ENCODE measurements at regions not wholly inside any gene's neighbourhood (a gene's known extent, or its start where the extent isn't known, plus 50 kb on each side); places are given as distances from the start of the nearest gene placed in this dataset.

DNA sequence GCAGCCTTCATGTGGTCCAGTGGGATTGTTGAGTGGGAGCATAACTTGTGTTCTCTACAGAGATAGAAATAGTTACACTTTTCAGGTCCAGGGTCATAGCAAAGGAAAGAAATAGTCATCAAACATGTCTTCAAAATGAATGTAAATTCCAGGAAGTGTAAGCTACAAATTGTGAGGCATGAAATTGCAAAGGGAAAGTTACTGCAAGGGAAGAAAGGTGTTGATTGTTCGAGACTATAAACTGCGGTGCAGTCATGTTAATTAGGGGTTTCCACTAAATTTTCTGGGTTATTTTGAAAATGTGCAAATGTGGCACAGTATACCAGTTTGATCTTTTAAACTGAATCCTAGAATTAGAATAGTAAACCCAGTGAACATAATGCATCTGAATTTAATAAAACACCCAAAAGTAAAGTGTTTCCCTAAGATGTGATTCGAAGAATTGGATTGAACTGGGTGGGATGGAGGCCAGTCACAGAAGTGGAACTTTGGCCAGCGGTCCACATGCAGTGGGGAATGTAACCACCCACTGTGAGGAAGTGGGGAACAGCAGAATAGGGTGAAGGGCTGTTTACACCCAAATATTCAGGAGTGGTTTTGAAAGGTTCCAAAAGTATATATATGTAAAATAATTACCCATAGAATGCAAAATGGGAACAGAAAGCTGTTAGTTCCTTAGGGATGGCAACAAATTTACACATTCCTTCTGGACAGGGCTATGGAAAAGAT is 126.5 kb upstream of the CCDC68 start (continued):
- TF ChIP-seq, protein P1, sequence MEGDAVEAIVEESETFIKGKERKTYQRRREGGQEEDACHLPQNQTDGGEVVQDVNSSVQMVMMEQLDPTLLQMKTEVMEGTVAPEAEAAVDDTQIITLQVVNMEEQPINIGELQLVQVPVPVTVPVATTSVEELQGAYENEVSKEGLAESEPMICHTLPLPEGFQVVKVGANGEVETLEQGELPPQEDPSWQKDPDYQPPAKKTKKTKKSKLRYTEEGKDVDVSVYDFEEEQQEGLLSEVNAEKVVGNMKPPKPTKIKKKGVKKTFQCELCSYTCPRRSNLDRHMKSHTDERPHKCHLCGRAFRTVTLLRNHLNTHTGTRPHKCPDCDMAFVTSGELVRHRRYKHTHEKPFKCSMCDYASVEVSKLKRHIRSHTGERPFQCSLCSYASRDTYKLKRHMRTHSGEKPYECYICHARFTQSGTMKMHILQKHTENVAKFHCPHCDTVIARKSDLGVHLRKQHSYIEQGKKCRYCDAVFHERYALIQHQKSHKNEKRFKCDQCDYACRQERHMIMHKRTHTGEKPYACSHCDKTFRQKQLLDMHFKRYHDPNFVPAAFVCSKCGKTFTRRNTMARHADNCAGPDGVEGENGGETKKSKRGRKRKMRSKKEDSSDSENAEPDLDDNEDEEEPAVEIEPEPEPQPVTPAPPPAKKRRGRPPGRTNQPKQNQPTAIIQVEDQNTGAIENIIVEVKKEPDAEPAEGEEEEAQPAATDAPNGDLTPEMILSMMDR (conservative IDR thresholded peaks at IDR 0.05; ENCODE audit: low read depth in 2 of 2): no peak

- ATAC-seq (no peak), DNase-seq (ENCODE audit: low spot score) (no peak)
- 0 out of 3 replicates have a peak, but pooled peaks cover 2% of the 10 kb centered on the region for H3K4me1 Mint-ChIP-seq
- Histone ChIP-seq H3F3A (replicated peaks; ENCODE audit: low read depth) (no peaks in the 10 kb centered on the region), H3K27ac (ENCODE audit: low read depth) (no peak overlapping the region), H3K4me1 (ENCODE audit: insufficient read depth) (no peaks in the 10 kb centered on the region), H3K4me3 (no peak overlapping the region), H3K4me2 (no peak overlapping the region), H2AFZ (no peak overlapping the region), H3K79me2 (replicated peaks; ENCODE audit: insufficient read depth) (no peaks in the 10 kb centered on the region), H4K20me1 (replicated peaks; ENCODE audit: insufficient read depth) (no peaks in the 10 kb centered on the region), H3K36me3 (ENCODE audit: insufficient read depth) (no peaks in the 10 kb centered on the region), H3K27me3 (ENCODE audit: insufficient read depth) (no peaks in the 10 kb centered on the region), H3K9me2 (ENCODE audit: insufficient read depth) (peaks cover 5% of the 10 kb centered on the region; the same call in 1 of the 2 replicates)
- H3K4me3 Mint-ChIP-seq: no peak overlapping the region
- no peaks in the 10 kb centered on the region for H3K27me3 Mint-ChIP-seq (ENCODE audit: insufficient read depth, low read depth, poor library complexity)
- no peak overlapping the region for H3K27ac Mint-ChIP-seq
- H3K36me3 Mint-ChIP-seq (ENCODE audit: low read depth): no peaks in the 10 kb centered on the region
- H3K9me3 Mint-ChIP-seq: no peaks in the 10 kb centered on the region
- TF ChIP-seq ETS1 (IDR thresholded peaks at IDR 0.05) (no peak), ZNF331 (CRISPR knock-in tag; IDR thresholded peaks at IDR 0.05; ENCODE audit: low read depth) (no peak), CREB1 (CRISPR knock-in tag; IDR thresholded peaks at IDR 0.05; ENCODE audit: low read depth) (no peak), JUNB (IDR thresholded peaks at IDR 0.05; ENCODE audit: unreplicated experiment) (no peak), EZH2 (IDR thresholded peaks at IDR 0.05; ENCODE audit: low read depth, unreplicated experiment) (no peak), ZNF114 (CRISPR knock-in tag; IDR thresholded peaks at IDR 0.05) (no peak), EZH2phosphoT487 (IDR thresholded peaks at IDR 0.05; ENCODE audit: unreplicated experiment) (no peak), POLR2AphosphoS5 (IDR thresholded peaks at IDR 0.05; ENCODE audit: low read depth) (no peak), NANOG (IDR thresholded peaks at IDR 0.05; ENCODE audit: borderline replicate concordance) (no peak), REST (IDR thresholded peaks at IDR 0.05; ENCODE audit: unreplicated experiment) (no peak)
- TF ChIP-seq, protein P1 (conservative IDR thresholded peaks at IDR 0.05; ENCODE audit: low read depth in 2 of 2): no peak
Observed at GRCh38 chr18:55084550-55084949, 125.3 kb upstream of the CCDC68 start.
